NT2/D1 (cell line): ENCODE measurements at regions not wholly inside any gene's neighbourhood (a gene's known extent, or its start where the extent isn't known, plus 50 kb on each side); places are given as distances from the start of the nearest gene placed in this dataset.

ENCODE experiments used
- SUZ12 ChIP-seq: IDR thresholded peaks from 2 replicates; pipeline ENCODE4 v1.6.1; 2011; ENCODE audit not compliant: insufficient read length, insufficient read depth; ENCODE audit errors: extremely low read depth
- YY1 ChIP-seq: IDR thresholded peaks from 2 replicates; pipeline ENCODE4 v1.6.1; 2011; ENCODE audit not compliant: insufficient read length, insufficient read depth
- ZNF274 ChIP-seq: IDR thresholded peaks from 2 replicates; pipeline ENCODE4 v1.6.1; 2011; ENCODE audit warnings: mild to moderate bottlenecking, low read depth, low read length

- no peak for TF ChIP-seq ZNF274
- no peak for TF ChIP-seq YY1
- no peak for TF ChIP-seq SUZ12
These were observed 59.5 kb upstream of the PHF21A start for GRCh38 chr11:46180736-46181135.
